Breast epithelium (tissue), 4 donors: ENCODE measurements at regions not wholly inside any gene's neighbourhood (a gene's known extent, or its start where the extent isn't known, plus 50 kb on each side); places are given as distances from the start of the nearest gene placed in this dataset.

Source experiments
- DNase-seq, 2 donors: peaks; one replicate each; pipeline ENCODE4 v3.0.0-alpha.2; 2019; ENCODE audit warnings: low spot score in 2 of 2
- H3K27ac ChIP-seq, 2 donors: fragments of 200-600 bp; sonication (generic) in 1 of 2; one replicate each; pipeline ENCODE4 v1.5.1; 2016 to 2019; ENCODE audit warnings: mild to moderate bottlenecking in 1 of 2
- H3K27me3 ChIP-seq, 2 donors: fragments of 200-600 bp; sonication (generic) in 1 of 2; one replicate each; pipeline versions ENCODE4 v1.5.1 to v1.6.0; 2017 to 2019; ENCODE audit warnings: control low read depth in 1 of 2, mild to moderate bottlenecking in 1 of 2
- H3K36me3 ChIP-seq: fragments of 200-600 bp; one replicate; pipeline ENCODE4 v1.5.1; 2019
- H3K4me1 ChIP-seq, 2 donors: fragments of 200-600 bp; sonication (generic); one replicate each; pipeline ENCODE4 v1.5.1; 2016 to 2019; ENCODE audit warnings: control low read depth in 1 of 2
- H3K4me3 ChIP-seq, 3 donors: fragments of 200-600 bp; sonication (generic); 1 replicate in 2 of 3; 2 replicates in 1 of 3; pipeline ENCODE4 v1.5.1; 2016 to 2019; ENCODE audit warnings: mild to moderate bottlenecking in 3 of 3, moderate library complexity in 2 of 3
- H3K9me3 ChIP-seq, 2 donors: fragments of 200-600 bp; sonication (generic) in 1 of 2; one replicate each; pipeline ENCODE4 v1.5.1; 2016 to 2019; ENCODE audit warnings: control low read depth in 1 of 2
- POLR2A ChIP-seq: fragments of 450-650 bp; IDR thresholded peaks from one replicate; pipeline ENCODE4 v1.6.1; 2016; ENCODE audit warnings: antibody characterized with exemption, mild to moderate bottlenecking, moderate library complexity
- POLR2AphosphoS5 ChIP-seq, 3 donors: sonication (generic); formaldehyde crosslinking; IDR thresholded peaks; one replicate each; pipeline ENCODE4 v1.6.1; 2017; ENCODE audit warnings: antibody characterized with exemption in 3 of 3
- intact Hi-C: fragments of 100-400 bp; cut with DNase I; formaldehyde crosslinking; loops from one replicate; pipeline ENCODE4 v1.15.1; 2023; ENCODE audit warnings: low total_unique reads
- TF ChIP-seq, protein P1 (sequence below), 3 donors: fragments of 450-650 bp; IDR thresholded peaks; one replicate each; pipeline ENCODE4 v1.5.1; 2016 to 2017; ENCODE audit warnings: antibody characterized with exemption in 3 of 3, mild to moderate bottlenecking in 3 of 3, moderate library complexity in 3 of 3

DNA sequence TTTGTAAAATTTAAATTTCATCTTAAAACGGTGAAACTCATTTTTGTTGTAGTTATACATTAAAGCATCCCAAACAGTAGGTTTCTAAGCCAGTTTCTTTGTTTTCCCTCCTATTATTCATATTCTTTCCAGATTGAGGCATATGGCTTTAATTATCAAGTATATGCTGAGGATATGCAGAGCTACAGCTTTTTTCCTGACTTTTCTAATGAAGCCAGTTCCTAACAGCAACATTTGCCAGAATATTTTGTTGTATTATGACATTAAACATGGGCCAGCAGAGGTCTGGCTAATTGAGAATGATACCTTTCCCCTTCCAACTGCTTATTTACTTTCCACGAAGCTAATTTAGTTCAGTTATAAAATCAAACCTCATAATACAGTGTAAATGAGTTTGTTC, 75.3 kb downstream of the SLIT2 start:
- DNase-seq, result no peak
- Histone ChIP-seq H3K27ac (no peak overlapping the region), H3K4me1 (no peaks in the 10 kb centered on the region), H3K27me3 (no peaks in the 10 kb centered on the region), H3K4me3 (no peak overlapping the region), H3K36me3 (no peaks in the 10 kb centered on the region), H3K9me3 (no peaks in the 10 kb centered on the region)
- intact Hi-C loops, result no loop called here
- TF ChIP-seq POLR2AphosphoS5 (IDR thresholded peaks at IDR 0.05), result no peak
- TF ChIP-seq, protein P1, sequence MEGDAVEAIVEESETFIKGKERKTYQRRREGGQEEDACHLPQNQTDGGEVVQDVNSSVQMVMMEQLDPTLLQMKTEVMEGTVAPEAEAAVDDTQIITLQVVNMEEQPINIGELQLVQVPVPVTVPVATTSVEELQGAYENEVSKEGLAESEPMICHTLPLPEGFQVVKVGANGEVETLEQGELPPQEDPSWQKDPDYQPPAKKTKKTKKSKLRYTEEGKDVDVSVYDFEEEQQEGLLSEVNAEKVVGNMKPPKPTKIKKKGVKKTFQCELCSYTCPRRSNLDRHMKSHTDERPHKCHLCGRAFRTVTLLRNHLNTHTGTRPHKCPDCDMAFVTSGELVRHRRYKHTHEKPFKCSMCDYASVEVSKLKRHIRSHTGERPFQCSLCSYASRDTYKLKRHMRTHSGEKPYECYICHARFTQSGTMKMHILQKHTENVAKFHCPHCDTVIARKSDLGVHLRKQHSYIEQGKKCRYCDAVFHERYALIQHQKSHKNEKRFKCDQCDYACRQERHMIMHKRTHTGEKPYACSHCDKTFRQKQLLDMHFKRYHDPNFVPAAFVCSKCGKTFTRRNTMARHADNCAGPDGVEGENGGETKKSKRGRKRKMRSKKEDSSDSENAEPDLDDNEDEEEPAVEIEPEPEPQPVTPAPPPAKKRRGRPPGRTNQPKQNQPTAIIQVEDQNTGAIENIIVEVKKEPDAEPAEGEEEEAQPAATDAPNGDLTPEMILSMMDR (IDR thresholded peaks at IDR 0.05), result no peak
- no peak for TF ChIP-seq POLR2A

DNA sequence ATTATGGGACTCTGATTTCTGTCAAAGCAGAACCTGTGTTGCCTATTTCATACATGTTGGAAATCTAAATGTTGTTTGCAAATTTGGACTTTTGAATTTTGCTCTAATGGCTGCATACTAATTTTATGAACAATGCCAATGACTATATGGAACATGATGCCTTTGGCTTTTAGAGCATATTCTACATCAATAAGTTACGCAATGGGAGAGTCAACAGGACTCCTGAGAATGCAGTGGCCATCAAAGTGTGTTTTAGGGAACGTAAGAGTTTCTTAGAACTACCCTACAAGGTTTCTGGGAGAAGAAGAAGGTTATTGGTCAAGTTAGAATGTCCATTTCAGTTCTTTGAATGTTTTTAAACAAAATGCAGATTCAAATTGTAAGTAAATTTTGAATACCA, 76.1 kb downstream of the SLIT2 start:
- DNase-seq, result no peak
- TF ChIP-seq POLR2AphosphoS5 (IDR thresholded peaks at IDR 0.05), result no peak
- TF ChIP-seq, protein P1 (IDR thresholded peaks at IDR 0.05), result no peak
- TF ChIP-seq POLR2A, result no peak
- no peaks in the 10 kb centered on the region for H3K9me3 ChIP-seq

DNA sequence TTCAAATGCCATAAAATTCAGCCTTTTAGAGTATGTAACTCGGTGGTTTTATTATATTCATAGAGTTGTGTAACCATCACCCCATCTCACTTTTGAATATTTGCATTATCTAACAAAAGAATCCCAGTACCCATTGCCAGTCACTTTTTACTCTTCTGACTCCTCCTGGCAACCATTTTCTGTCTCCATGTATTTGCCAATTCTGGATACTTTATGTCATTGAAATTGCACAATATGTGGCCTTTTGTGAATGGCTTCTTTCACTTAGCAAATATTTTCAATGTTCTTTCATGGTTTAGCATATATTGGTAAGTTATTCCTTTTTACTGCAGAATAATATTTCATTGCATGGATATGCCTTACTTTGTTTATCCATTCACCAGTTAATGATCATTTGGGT, 79.9 kb downstream of the SLIT2 start:
- TF ChIP-seq POLR2A (no peak), POLR2AphosphoS5 (IDR thresholded peaks at IDR 0.05) (no peak)
- TF ChIP-seq, protein P1 (IDR thresholded peaks at IDR 0.05), result no peak
- H3K4me1 ChIP-seq, result no peaks in the 10 kb centered on the region
- no peaks in the 10 kb centered on the region for H3K36me3 ChIP-seq
- intact Hi-C loops, result no loop called here
- H3K4me3 ChIP-seq, result no peak overlapping the region
- H3K27ac ChIP-seq, result no peak overlapping the region
- no peaks in the 10 kb centered on the region for H3K27me3 ChIP-seq
- H3K9me3 ChIP-seq, result no peaks in the 10 kb centered on the region
- DNase-seq, result no peak

More for the DNA sequence above, 76.1 kb downstream of the SLIT2 start:
- Histone ChIP-seq H3K36me3 (no peaks in the 10 kb centered on the region), H3K27me3 (no peaks in the 10 kb centered on the region), H3K4me1 (no peaks in the 10 kb centered on the region), H3K4me3 (no peak overlapping the region), H3K27ac (no peak overlapping the region)
- intact Hi-C loops, result no loop called here

DNA sequence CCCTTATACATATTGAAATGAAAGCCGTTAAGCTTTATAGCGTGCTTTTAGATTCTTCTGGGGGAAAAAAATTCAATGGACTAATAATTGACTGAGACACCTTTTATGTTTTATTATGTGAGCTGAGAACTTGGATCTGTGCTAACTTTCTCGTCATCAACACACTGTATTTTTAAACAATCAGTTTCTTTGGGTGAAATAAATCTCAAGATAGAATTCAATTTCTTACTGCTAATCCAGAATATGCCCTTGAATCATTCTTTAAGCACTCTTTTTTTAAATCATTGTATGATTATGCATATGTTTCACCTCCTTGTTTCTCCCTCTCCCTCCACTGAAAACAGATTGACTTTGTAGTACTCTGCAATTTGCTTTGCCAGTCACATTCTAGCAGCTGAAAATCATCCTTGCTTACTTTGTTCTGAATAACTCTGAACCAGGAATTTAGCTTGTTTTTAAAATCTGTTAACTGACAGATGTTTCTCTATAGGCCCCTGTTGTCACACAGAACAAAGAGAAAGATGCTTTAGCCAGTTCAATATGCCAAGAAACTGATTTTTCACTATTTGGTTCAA, 81.5 kb downstream of the SLIT2 start:
- Histone ChIP-seq H3K27ac (no peak overlapping the region), H3K4me3 (no peak overlapping the region), H3K4me1 (no peaks in the 10 kb centered on the region), H3K9me3 (no peaks in the 10 kb centered on the region), H3K36me3 (no peaks in the 10 kb centered on the region), H3K27me3 (no peaks in the 10 kb centered on the region)
- intact Hi-C loops, result no loop called here
- no peak for TF ChIP-seq POLR2AphosphoS5 (IDR thresholded peaks at IDR 0.05)
- TF ChIP-seq POLR2A, result no peak
- TF ChIP-seq, protein P1 (IDR thresholded peaks at IDR 0.05), result no peak
- no peak for DNase-seq

DNA sequence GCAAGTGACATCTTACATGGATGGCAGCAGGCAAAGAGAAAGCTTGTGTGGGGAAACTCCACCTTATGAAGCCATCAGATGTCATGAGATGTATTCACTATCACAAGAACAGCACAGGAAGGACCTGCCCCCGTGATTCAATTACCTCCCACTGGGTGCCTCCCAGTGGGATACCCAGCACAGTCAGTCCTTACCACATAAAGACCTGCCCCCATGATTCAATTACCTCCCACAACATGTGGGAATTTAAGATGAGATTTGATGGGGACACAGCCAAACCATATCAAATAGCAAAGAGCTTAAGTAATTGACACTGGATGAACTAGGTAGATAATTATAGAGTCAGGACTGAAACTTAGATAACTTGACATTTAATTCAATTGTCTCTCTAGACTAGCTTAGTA, 85.6 kb downstream of the SLIT2 start:
- no peak for DNase-seq
- H3K4me3 ChIP-seq, result no peak overlapping the region
- TF ChIP-seq POLR2A, result no peak
- TF ChIP-seq, protein P1 (IDR thresholded peaks at IDR 0.05), result no peak
- no peak for TF ChIP-seq POLR2AphosphoS5 (IDR thresholded peaks at IDR 0.05)
- intact Hi-C loops, result no loop called here
- H3K9me3 ChIP-seq, result no peaks in the 10 kb centered on the region
- H3K4me1 ChIP-seq, result no peaks in the 10 kb centered on the region
- no peaks in the 10 kb centered on the region for H3K27me3 ChIP-seq
- no peaks in the 10 kb centered on the region for H3K36me3 ChIP-seq
- no peak overlapping the region for H3K27ac ChIP-seq
